KMS-11 (cell line): ENCODE measurements at regions not wholly inside any gene's neighbourhood (a gene's known extent, or its start where the extent isn't known, plus 50 kb on each side); places are given as distances from the start of the nearest gene placed in this dataset.

Experiments used
- H2AFZ ChIP-seq: fragments of 200-600 bp; sonication (generic); 2 replicates; pipeline ENCODE4 v1.6.1; 2016; ENCODE audit warnings: antibody characterized with exemption, mixed run types, low read depth
- H3K27ac ChIP-seq: fragments of 200-600 bp; sonication (generic); 2 replicates; pipeline ENCODE4 v1.6.1; 2016; ENCODE audit warnings: mild to moderate bottlenecking, mixed run types
- H3K27me3 ChIP-seq: fragments of 200-600 bp; sonication (generic); 2 replicates; pipeline ENCODE4 v1.6.1; 2017; ENCODE audit warnings: mild to moderate bottlenecking, low read depth, mixed run types, moderate library complexity; ENCODE audit not compliant: insufficient read depth
- H3K36me3 ChIP-seq: fragments of 200-600 bp; sonication (generic); 2 replicates; pipeline ENCODE4 v1.6.1; 2017; ENCODE audit warnings: mild to moderate bottlenecking, mixed run types; ENCODE audit not compliant: insufficient read depth
- H3K4me1 ChIP-seq: fragments of 200-600 bp; sonication (generic); 2 replicates; pipeline ENCODE4 v1.6.1; 2016; ENCODE audit warnings: mild to moderate bottlenecking, low read depth, mixed run types; ENCODE audit not compliant: poor library complexity, severe bottlenecking
- H3K4me2 ChIP-seq: fragments of 200-600 bp; sonication (generic); 2 replicates; pipeline ENCODE4 v1.7.0; 2016; ENCODE audit warnings: mild to moderate bottlenecking, mixed run types
- H3K4me3 ChIP-seq: fragments of 200-600 bp; sonication (generic); IDR thresholded peaks from 2 replicates; pipeline ENCODE4 v1.6.1; 2017; ENCODE audit warnings: low read depth, low read length, mixed read lengths; ENCODE audit not compliant: insufficient read depth
- H3K79me2 ChIP-seq: fragments of 200-600 bp; sonication (generic); 2 replicates; pipeline ENCODE4 v1.6.1; 2016; ENCODE audit warnings: low read depth, mixed run types; ENCODE audit not compliant: insufficient read depth
- H3K9ac ChIP-seq: fragments of 200-600 bp; sonication (generic); 2 replicates; pipeline ENCODE4 v1.6.1; 2016; ENCODE audit warnings: mild to moderate bottlenecking, mixed run types
- H4K20me1 ChIP-seq: fragments of 200-600 bp; sonication (generic); 2 replicates; pipeline ENCODE4 v1.6.1; 2016; ENCODE audit warnings: mild to moderate bottlenecking, mixed run types; ENCODE audit not compliant: insufficient read depth
- CTCF ChIP-seq: fragments of 200-600 bp; sonication (generic); conservative IDR thresholded peaks from 2 replicates; pipeline ENCODE4 v1.6.1; 2017; ENCODE audit warnings: low read depth, mild to moderate bottlenecking, antibody characterized with exemption, low read length, moderate library complexity, mixed read lengths

DNA sequence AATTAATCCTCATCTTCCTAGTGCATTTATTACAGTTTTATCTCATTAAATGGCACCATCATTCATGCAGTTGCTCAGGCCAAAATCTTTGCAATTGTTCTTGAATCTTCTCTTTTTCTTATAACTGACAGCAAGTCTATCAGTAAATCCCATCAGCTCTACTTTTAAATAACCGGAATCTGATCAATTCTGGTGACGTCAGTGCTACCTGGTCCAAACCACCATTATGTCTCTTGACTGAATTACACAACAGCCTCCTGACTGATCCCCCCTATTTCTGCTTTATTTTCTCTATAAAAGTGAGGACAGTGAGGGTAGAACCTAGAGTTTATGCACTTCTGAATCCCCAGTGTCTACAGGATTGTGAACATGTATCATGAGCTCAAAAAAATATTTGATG is 787.4 kb downstream of the AACS start:
- H4K20me1 ChIP-seq, result no peaks in the 10 kb centered on the region
- no peak overlapping the region for H3K9ac ChIP-seq
- no peak overlapping the region for H3K4me2 ChIP-seq
- no peaks in the 10 kb centered on the region for H3K79me2 ChIP-seq
- H3K4me3 ChIP-seq, result no peak overlapping the region
- H3K27me3 ChIP-seq, result no peaks in the 10 kb centered on the region
- no peaks in the 10 kb centered on the region for H3K36me3 ChIP-seq
- no peaks in the 10 kb centered on the region for H3K4me1 ChIP-seq
- H2AFZ ChIP-seq, result no peak overlapping the region
- H3K27ac ChIP-seq, result no peak overlapping the region
- no peak for TF ChIP-seq CTCF

DNA sequence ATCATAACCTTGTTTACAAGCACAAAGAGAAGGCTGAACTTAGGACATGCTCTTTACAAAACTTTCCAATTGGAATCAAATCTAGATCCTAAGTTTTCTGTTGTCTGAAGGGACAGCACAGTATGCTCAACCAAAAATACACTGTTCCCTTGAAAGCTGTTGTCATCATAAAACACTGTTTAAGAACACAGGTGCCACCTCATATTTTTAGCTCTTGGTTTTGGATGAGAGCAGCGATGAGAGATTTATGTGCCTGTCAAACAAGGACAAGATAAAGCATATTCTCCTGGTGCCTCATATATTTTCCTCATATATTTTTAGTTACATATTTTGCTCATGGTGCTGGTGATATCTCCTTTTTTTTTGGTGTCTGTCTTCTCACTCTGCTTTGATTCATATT is 788.4 kb downstream of the AACS start:
- no peak overlapping the region for H3K9ac ChIP-seq
- H3K27ac ChIP-seq, result no peak overlapping the region
- H2AFZ ChIP-seq, result no peak overlapping the region
- H3K27me3 ChIP-seq, result no peaks in the 10 kb centered on the region
- no peak for TF ChIP-seq CTCF
- no peak overlapping the region for H3K4me3 ChIP-seq
- H3K36me3 ChIP-seq, result no peaks in the 10 kb centered on the region
- no peaks in the 10 kb centered on the region for H3K4me1 ChIP-seq
- H3K4me2 ChIP-seq, result no peak overlapping the region
- H3K79me2 ChIP-seq, result no peaks in the 10 kb centered on the region
- no peaks in the 10 kb centered on the region for H4K20me1 ChIP-seq

DNA sequence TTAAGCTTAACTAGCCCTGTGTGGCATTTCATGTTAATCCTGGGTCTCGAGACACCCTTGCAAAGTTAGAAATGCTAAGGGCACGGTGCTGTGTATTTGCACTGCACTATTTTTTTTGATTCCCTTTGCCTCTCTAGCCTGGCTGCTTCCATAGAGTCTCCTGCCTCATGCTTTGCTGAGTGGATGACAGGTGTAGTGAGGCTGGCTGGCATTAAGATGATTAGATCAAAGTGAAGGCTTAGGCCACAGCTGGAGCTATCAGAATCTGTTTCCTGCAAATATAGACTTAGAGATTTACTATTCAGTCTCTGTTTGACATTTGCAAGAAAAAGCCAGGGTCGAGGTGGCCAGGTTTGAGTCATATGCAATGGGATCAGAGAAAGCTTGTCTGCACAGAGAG is 791.1 kb downstream of the AACS start:
- Histone ChIP-seq H3K4me3 (no peak overlapping the region), H3K9ac (no peak overlapping the region), H4K20me1 (no peaks in the 10 kb centered on the region), H3K27ac (no peak overlapping the region), H2AFZ (no peak overlapping the region), H3K36me3 (no peaks in the 10 kb centered on the region), H3K4me2 (no peak overlapping the region), H3K79me2 (no peaks in the 10 kb centered on the region), H3K27me3 (no peaks in the 10 kb centered on the region), H3K4me1 (no peaks in the 10 kb centered on the region)
- TF ChIP-seq CTCF, result no peak

- Histone ChIP-seq H2AFZ (no peak overlapping the region), H3K27me3 (no peaks in the 10 kb centered on the region), H3K4me3 (no peak overlapping the region), H3K4me2 (no peak overlapping the region), H3K4me1 (no peaks in the 10 kb centered on the region), H4K20me1 (no peaks in the 10 kb centered on the region), H3K27ac (no peak overlapping the region), H3K9ac (no peak overlapping the region), H3K79me2 (no peaks in the 10 kb centered on the region), H3K36me3 (no peaks in the 10 kb centered on the region)
- no peak for TF ChIP-seq CTCF
Measured at GRCh38 chr12:125856896-125857295, 791.7 kb downstream of the AACS start.
